ENCODE measurements at regions not wholly inside any gene's neighbourhood (a gene's known extent, or its start where the extent isn't known, plus 50 kb on each side); places are given as distances from the start of the nearest gene placed in this dataset.
"Not testable (repeated sequence)": the region's sequence is repeated elsewhere in the genome, so short reads cannot be mapped to it uniquely, and the experiment has no call there.

DNA sequence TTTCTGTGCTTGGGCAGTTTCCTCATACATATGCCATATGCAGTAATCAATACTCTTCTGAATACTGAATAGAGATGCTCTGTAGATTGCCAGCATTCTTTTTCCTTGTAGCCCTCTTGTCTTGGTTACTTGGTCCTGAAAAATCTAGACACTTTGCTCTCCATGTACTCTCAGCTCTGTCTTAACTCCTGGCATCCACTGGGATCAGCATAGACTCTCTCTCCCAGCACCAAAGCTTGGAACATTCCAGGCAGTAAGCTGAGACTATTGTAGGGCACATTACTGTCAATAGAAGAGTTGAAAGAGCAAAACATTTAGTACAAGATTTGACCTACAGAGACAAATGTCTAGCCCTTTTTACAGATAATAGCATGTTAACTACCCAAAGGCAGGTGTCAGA lies 1100.3 kb downstream of the TBL1XR1 start:
- TF ChIP-seq, protein P1, sequence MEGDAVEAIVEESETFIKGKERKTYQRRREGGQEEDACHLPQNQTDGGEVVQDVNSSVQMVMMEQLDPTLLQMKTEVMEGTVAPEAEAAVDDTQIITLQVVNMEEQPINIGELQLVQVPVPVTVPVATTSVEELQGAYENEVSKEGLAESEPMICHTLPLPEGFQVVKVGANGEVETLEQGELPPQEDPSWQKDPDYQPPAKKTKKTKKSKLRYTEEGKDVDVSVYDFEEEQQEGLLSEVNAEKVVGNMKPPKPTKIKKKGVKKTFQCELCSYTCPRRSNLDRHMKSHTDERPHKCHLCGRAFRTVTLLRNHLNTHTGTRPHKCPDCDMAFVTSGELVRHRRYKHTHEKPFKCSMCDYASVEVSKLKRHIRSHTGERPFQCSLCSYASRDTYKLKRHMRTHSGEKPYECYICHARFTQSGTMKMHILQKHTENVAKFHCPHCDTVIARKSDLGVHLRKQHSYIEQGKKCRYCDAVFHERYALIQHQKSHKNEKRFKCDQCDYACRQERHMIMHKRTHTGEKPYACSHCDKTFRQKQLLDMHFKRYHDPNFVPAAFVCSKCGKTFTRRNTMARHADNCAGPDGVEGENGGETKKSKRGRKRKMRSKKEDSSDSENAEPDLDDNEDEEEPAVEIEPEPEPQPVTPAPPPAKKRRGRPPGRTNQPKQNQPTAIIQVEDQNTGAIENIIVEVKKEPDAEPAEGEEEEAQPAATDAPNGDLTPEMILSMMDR (IDR thresholded peaks at IDR 0.05; ENCODE audit: control extremely low read depth, extremely low read depth): no peak
- no peak for ATAC-seq (ENCODE audit: insufficient read depth, low FRiP score)
- no peaks in the 10 kb centered on the region for H3K4me1 ChIP-seq (ENCODE audit: control insufficient read depth in 5 of 5, insufficient read depth in 5 of 5, low read length in 5 of 5)

DNA sequence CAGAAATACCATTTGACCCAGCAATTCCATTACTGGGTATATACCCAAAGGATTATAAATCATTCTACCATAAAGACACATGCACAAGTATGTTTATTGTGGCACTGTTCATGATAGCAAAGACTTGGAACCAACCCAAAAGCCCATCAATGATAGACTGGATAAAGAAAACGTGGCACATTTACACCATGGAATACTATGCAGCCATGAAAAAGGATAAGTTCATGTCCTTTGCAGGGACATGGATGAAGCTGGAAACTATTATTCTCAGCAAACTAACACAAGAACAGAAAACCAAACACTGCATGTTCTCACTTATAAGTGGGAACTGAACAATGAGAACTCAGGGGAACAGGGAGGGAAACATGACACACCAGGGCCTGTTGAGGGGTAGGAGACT lies 1103.4 kb downstream of the TBL1XR1 start:
- not testable (repeated sequence) for H3K36me3 ChIP-seq (ENCODE audit: control insufficient read depth in 4 of 4, insufficient read depth in 4 of 4, low read length in 4 of 4); ATAC-seq (ENCODE audit: insufficient read depth, low FRiP score); DNase-seq; H3K27ac ChIP-seq (ENCODE audit: low read depth in 1 of 2, low read length in 1 of 2); H3K9ac ChIP-seq (ENCODE audit: insufficient read depth in 1 of 2, low read length in 2 of 2); H3K27me3 ChIP-seq (ENCODE audit: control insufficient read depth in 3 of 3, insufficient read depth in 3 of 3, low read length in 2 of 3); H3K4me3 ChIP-seq; H3K9me3 ChIP-seq (ENCODE audit: control insufficient read depth in 4 of 4, insufficient read depth in 3 of 4, low read length in 3 of 4); H3K4me1 ChIP-seq (ENCODE audit: control insufficient read depth in 5 of 5, insufficient read depth in 5 of 5, low read length in 5 of 5)
- WGBS, 2 donors: 53 to 65% methylated on average over 1 of the region's 1 CpG

More for the DNA sequence above, 1100.3 kb downstream of the TBL1XR1 start:
- Histone ChIP-seq H3K4me3 (no peak overlapping the region), H3K27ac (ENCODE audit: low read depth in 1 of 2, low read length in 1 of 2) (no peak overlapping the region), H3K9ac (ENCODE audit: insufficient read depth in 1 of 2, low read length in 2 of 2) (no peak overlapping the region), H3K27me3 (ENCODE audit: control insufficient read depth in 3 of 3, insufficient read depth in 3 of 3, low read length in 2 of 3) (no peaks in the 10 kb centered on the region), H3K9me3 (ENCODE audit: control insufficient read depth in 4 of 4, insufficient read depth in 3 of 4, low read length in 3 of 4) (peaks cover 0 to 2% (median 0%) of the 10 kb centered on the region in 4 donors), H3K36me3 (ENCODE audit: control insufficient read depth in 4 of 4, insufficient read depth in 4 of 4, low read length in 4 of 4) (no peaks in the 10 kb centered on the region)
- DNase-seq: no peak

- Histone ChIP-seq H3K9me3 (ENCODE audit: control insufficient read depth in 4 of 4, insufficient read depth in 3 of 4, low read length in 3 of 4) (peaks cover 0 to 2% (median 0%) of the 10 kb centered on the region in 4 donors), H3K27ac (ENCODE audit: low read depth in 1 of 2, low read length in 1 of 2) (no peak overlapping the region), H3K4me1 (ENCODE audit: control insufficient read depth in 5 of 5, insufficient read depth in 5 of 5, low read length in 5 of 5) (no peaks in the 10 kb centered on the region), H3K9ac (ENCODE audit: insufficient read depth in 1 of 2, low read length in 2 of 2) (no peak overlapping the region), H3K36me3 (ENCODE audit: control insufficient read depth in 4 of 4, insufficient read depth in 4 of 4, low read length in 4 of 4) (no peaks in the 10 kb centered on the region), H3K4me3 (no peak overlapping the region), H3K27me3 (ENCODE audit: control insufficient read depth in 3 of 3, insufficient read depth in 3 of 3, low read length in 2 of 3) (no peaks in the 10 kb centered on the region)
- ATAC-seq (ENCODE audit: insufficient read depth, low FRiP score) (no peak), DNase-seq (no peak)
- TF ChIP-seq, protein P1 (IDR thresholded peaks at IDR 0.05; ENCODE audit: control extremely low read depth, extremely low read depth): no peak
- WGBS, 2 donors: 70 to 72% methylated on average over 3 of the region's 3 CpGs
These were observed 1106.6 kb downstream of the TBL1XR1 start for GRCh38 chr3:176090727-176091126.

DNA sequence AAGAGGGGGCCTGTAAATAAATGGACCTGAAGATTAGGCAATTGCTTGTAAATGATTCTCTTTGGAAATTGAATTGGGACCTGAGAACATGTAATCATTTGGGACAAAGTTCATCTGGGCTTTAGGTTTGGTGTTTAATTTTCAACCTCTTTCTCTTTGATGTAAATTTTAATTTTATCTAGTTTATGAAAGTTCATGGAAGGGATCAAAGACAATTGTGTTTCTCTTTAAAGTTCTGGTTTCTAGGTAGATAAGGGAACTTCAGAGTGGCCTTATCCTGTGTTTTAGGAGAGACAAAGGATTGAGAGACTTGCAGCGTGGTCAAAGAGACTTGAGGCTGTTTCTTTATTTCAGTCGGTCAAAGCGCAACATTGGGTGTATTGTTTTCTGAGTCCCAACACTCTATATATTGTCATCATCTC lies 1108.3 kb downstream of the TBL1XR1 start:
- TF ChIP-seq, protein P1 (IDR thresholded peaks at IDR 0.05; ENCODE audit: control extremely low read depth, extremely low read depth): no peak
- H3K36me3 ChIP-seq (ENCODE audit: control insufficient read depth in 4 of 4, insufficient read depth in 4 of 4, low read length in 4 of 4): no peaks in the 10 kb centered on the region
- H3K9ac ChIP-seq (ENCODE audit: insufficient read depth in 1 of 2, low read length in 2 of 2): no peak overlapping the region
- H3K9me3 ChIP-seq (ENCODE audit: control insufficient read depth in 4 of 4, insufficient read depth in 3 of 4, low read length in 3 of 4): peaks cover 0 to 2% (median 0%) of the 10 kb centered on the region in 4 donors
- H3K27me3 ChIP-seq (ENCODE audit: control insufficient read depth in 3 of 3, insufficient read depth in 3 of 3, low read length in 2 of 3): no peaks in the 10 kb centered on the region
- DNase-seq (no peak), ATAC-seq (ENCODE audit: insufficient read depth, low FRiP score) (no peak)
- no peaks in the 10 kb centered on the region for H3K4me1 ChIP-seq (ENCODE audit: control insufficient read depth in 5 of 5, insufficient read depth in 5 of 5, low read length in 5 of 5)
- no peak overlapping the region for H3K27ac ChIP-seq (ENCODE audit: low read depth in 1 of 2, low read length in 1 of 2)
- H3K4me3 ChIP-seq: no peak overlapping the region
- WGBS, 2 donors: 88% methylated on average over 3 of the region's 3 CpGs
